HG02763 (cell line): ENCODE measurements at regions not wholly inside any gene's neighbourhood (a gene's known extent, or its start where the extent isn't known, plus 50 kb on each side); places are given as distances from the start of the nearest gene placed in this dataset.

ENCODE experiments used
- ATAC-seq: cut with Tn5 transposase; IDR thresholded peaks from one replicate; pipeline ENCODE4 v1.9.1; 2021; ENCODE audit warnings: mild to moderate bottlenecking, moderate library complexity; ENCODE audit not compliant: unreplicated experiment

- ATAC-seq = no peak
Measured at GRCh38 chr2:180177534-180177933, 170.4 kb upstream of the CWC22 start.

- no peak for ATAC-seq
Measured at GRCh38 chr2:180175736-180176135, 168.6 kb upstream of the CWC22 start.

GRCh38 chr2:180174580-180174979 is 167.5 kb upstream of the CWC22 start:
- no peak for ATAC-seq

GRCh38 chr2:180169474-180169873 is 162.4 kb upstream of the CWC22 start:
- ATAC-seq = no peak

- no peak for ATAC-seq
Measured at GRCh38 chr2:180161415-180161814, 154.3 kb upstream of the CWC22 start.

- no peak for ATAC-seq
Measured at GRCh38 chr2:180159921-180160320, 152.8 kb upstream of the CWC22 start.

- ATAC-seq = no peak
Measured at GRCh38 chr2:180158961-180159360, 151.9 kb upstream of the CWC22 start.

GRCh38 chr2:180156651-180157050 is 149.6 kb upstream of the CWC22 start:
- ATAC-seq = no peak

- no peak for ATAC-seq
Measured at GRCh38 chr2:180150606-180151005, 143.5 kb upstream of the CWC22 start.

GRCh38 chr2:180146541-180146940 is 139.4 kb upstream of the CWC22 start:
- no peak for ATAC-seq

- ATAC-seq = no peak
Measured at GRCh38 chr2:180146114-180146513, 139.0 kb upstream of the CWC22 start.

GRCh38 chr2:180145163-180145562 is 138.1 kb upstream of the CWC22 start:
- ATAC-seq = no peak

GRCh38 chr2:180144338-180144813 is 137.3 kb upstream of the CWC22 start:
- ATAC-seq = no peak

GRCh38 chr2:180143633-180144337 is 136.7 kb upstream of the CWC22 start:
- ATAC-seq = no peak

- no peak for ATAC-seq
Measured at GRCh38 chr2:180141600-180141999, 134.5 kb upstream of the CWC22 start.

- ATAC-seq = no peak
Measured at GRCh38 chr2:180133736-180134135, 126.6 kb upstream of the CWC22 start.

- no peak for ATAC-seq
Measured at GRCh38 chr2:180130403-180130802, 123.3 kb upstream of the CWC22 start.

- ATAC-seq = no peak
Measured at GRCh38 chr2:180128861-180129260, 121.8 kb upstream of the CWC22 start.

- ATAC-seq = peak; percentile 70
Measured at GRCh38 chr2:180125245-180125962, 118.3 kb upstream of the CWC22 start.

- peak; percentile 46 for ATAC-seq
Measured at GRCh38 chr2:180124273-180125139, 117.4 kb upstream of the CWC22 start.

GRCh38 chr2:180122874-180123273 is 115.8 kb upstream of the CWC22 start:
- ATAC-seq = no peak
